Lower leg skin (tissue), 4 donors: ENCODE measurements at regions not wholly inside any gene's neighbourhood (a gene's known extent, or its start where the extent isn't known, plus 50 kb on each side); places are given as distances from the start of the nearest gene placed in this dataset.
"Not testable (repeated sequence)": the region's sequence is repeated elsewhere in the genome, so short reads cannot be mapped to it uniquely, and the experiment has no call there.

ENCODE experiments used
- DNase-seq, 2 donors: peaks; one replicate each; pipeline ENCODE4 v3.0.0-alpha.2; 2019; ENCODE audit warnings: low spot score in 2 of 2
- H3K4me3 ChIP-seq: fragments of 200-600 bp; sonication (generic); 2 replicates; pipeline ENCODE4 v1.5.1; 2017; ENCODE audit warnings: mild to moderate bottlenecking, low read depth; ENCODE audit not compliant: poor library complexity, severe bottlenecking
- POLR2A ChIP-seq, 2 donors: fragments of 450-650 bp; IDR thresholded peaks; one replicate each; pipeline ENCODE4 v1.6.1; 2016 to 2017; ENCODE audit warnings: antibody characterized with exemption in 2 of 2, mild to moderate bottlenecking in 1 of 2, moderate library complexity in 1 of 2
- WGBS, 2 donors: methylation state at CpG; one replicate each; pipeline ENCODE4 v1.1.5; 2018; 5-methylcytosine and 5-hydroxymethylcytosine counted together
- intact Hi-C: fragments of 100-400 bp; cut with DNase I; formaldehyde crosslinking; loops from one replicate; pipeline ENCODE4 v1.15.0; 2023; ENCODE audit warnings: low total_unique reads
- TF ChIP-seq, protein P1 (sequence below), 3 donors: fragments of 450-650 bp; IDR thresholded peaks; one replicate each; pipeline ENCODE4 v1.5.1; 2016; ENCODE audit warnings: antibody characterized with exemption in 3 of 3, mild to moderate bottlenecking in 3 of 3, moderate library complexity in 2 of 3

DNA sequence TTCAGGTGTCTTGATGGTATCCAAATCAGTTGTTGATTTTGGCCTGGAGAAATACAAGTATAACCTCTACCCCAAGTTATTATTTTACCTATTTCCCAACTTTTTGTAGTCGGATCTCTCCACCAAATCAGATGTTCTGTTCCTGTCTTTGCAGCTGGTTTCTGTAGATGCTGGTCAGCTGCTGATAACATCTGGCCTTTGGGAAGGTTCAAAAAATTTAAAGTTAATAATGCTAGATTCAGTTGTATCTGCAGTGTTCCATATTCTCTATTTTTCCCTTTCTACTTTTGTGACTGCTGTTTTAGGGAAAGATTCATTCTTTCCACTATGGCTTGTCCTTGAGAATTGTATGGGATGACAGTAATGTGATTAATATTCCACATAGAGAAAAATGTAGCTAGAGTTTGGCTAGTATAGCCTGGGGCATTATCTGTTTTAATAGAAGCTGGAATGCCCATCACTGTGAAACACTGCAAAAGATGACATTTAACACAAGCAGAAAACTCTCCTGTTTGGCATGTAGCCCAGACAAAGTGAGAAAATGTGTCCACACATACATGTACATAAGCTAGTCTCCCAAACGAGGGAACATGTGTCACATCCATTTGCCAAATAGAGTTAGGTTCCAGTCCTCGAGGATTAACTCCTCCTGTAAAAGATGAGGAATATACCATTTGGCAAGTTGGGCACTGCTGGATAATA lies 99.2 kb downstream of the ZNF100 start:
- DNase-seq, result not testable (repeated sequence)

DNA sequence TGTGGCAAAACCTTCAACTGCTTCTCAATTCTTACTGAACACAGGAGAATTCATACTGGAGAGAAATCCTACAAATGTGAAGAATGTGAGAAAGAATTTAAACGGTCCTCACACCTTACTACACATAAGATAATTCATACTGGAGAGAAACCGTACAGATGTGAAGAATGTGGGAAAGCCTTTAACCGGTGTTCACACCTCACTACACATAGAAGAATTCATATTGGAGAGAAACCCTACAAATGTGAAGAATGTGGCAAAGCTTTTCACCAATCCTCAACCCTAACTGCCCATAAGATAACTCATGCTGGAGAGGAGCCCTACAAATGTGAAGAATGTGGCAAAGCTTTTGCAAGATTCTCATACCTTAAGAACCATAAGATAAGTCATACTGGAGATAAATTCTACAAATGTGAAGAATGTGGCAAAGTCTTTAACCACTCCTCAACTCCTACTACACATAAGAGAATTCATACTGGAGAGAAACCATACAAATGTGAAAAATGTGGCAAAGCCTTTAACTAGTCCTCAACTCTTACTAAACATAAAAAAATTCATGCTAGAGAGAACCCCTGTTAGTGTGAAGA lies 111.7 kb downstream of the ZNF100 start:
- no peak for DNase-seq
- intact Hi-C loops, result no loop called here
- H3K4me3 ChIP-seq, result no peak overlapping the region
- TF ChIP-seq, protein P1, sequence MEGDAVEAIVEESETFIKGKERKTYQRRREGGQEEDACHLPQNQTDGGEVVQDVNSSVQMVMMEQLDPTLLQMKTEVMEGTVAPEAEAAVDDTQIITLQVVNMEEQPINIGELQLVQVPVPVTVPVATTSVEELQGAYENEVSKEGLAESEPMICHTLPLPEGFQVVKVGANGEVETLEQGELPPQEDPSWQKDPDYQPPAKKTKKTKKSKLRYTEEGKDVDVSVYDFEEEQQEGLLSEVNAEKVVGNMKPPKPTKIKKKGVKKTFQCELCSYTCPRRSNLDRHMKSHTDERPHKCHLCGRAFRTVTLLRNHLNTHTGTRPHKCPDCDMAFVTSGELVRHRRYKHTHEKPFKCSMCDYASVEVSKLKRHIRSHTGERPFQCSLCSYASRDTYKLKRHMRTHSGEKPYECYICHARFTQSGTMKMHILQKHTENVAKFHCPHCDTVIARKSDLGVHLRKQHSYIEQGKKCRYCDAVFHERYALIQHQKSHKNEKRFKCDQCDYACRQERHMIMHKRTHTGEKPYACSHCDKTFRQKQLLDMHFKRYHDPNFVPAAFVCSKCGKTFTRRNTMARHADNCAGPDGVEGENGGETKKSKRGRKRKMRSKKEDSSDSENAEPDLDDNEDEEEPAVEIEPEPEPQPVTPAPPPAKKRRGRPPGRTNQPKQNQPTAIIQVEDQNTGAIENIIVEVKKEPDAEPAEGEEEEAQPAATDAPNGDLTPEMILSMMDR (IDR thresholded peaks at IDR 0.05), result no peak
- no peak for TF ChIP-seq POLR2A (IDR thresholded peaks at IDR 0.05)
- 74 to 84% methylated on average over 3 of the region's 3 CpGs for WGBS, 2 donors

More for the DNA sequence above, 99.2 kb downstream of the ZNF100 start:
- WGBS, 2 donors, result 25 to 39% methylated on average over 3 of the region's 3 CpGs
- intact Hi-C loops, H3K4me3 ChIP-seq: not testable (repeated sequence)

DNA sequence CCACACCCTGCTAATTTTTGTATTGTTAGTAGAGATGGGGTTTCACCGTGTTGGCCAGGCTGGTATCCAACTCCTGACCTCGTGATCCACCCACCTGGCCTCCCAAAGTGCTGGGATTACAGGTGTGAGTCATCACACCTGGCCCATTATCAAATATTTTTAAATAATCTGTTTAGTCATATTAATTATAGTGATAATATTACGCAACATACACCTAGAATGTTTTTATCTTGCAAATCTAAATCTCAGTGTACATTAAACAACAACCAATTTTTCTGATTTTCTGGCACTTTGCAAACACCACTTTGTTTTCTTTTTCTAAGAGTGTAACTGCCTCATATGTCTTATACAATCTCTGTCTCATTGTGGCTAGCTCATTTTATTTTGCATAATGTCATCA lies 115.9 kb downstream of the ZNF100 start:
- 31 to 38% methylated on average over 3 of the region's 3 CpGs for WGBS, 2 donors
- H3K4me3 ChIP-seq, DNase-seq, intact Hi-C loops: not testable (repeated sequence)

DNA sequence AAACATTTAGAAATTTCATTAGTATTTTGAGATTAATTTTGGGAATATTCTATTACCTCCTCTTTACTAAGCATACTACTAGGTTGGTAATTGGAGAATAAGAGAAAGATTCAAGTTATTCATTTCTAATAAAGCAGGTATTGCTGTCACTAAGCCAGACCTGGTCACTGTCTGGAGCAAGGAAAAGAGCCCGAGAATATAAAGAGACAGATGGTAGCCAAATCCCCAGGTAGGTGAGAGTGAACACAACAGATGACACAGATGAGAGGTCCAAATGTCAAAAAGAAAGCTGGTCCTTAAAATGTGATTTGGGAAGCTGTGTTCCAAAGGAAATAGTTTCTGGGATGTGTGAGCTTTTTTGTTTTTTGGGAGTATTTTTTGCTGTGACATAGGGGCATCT lies 128.6 kb downstream of the ZNF100 start:
- WGBS, 2 donors, result 73 to 83% methylated on average over 1 of the region's 1 CpG
- DNase-seq, result no peak
- H3K4me3 ChIP-seq, result no peak overlapping the region
- TF ChIP-seq POLR2A (IDR thresholded peaks at IDR 0.05), result no peak
- intact Hi-C loops, result no loop called here

DNA sequence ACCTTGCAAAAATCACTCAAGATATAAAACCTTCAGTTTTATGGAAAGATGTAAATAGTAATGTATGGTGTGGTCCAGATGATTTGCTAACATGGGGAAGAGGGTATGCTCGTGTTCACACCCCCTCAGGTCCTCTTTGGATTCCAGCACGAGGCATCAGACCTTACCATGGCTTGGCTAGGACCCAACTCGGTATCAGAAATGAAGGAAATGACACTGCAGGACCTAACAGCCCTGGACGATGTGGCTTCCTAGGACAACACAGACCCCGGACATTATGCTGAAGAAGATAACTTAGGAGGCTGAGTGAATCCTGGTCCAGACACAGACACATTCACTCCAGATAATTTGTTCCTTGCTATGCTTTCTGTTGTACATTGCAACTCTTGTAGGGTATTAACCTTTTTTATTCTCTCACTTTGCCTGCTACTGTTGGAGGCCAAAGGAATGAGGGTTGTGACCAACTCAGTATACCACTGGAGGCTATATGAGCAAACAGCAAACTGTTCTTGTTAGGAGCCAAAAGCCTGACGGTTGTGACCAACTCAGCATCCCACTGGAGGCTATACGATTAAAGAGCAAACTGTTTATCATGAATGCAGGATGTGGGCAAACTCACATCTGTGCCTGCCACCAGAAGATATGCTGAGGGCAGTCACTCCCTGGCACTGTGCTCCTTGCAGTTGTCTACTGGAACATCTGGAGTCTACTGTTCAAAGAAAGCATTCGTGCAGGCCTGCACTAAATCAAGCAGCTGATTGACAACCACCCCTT lies 121.7 kb downstream of the ZNF429 start:
- no peak for DNase-seq
- 71 to 79% methylated on average over 8 of the region's 8 CpGs for WGBS, 2 donors
- H3K4me3 ChIP-seq, result no peak overlapping the region
- TF ChIP-seq, protein P1 (IDR thresholded peaks at IDR 0.05), result no peak
- no peak for TF ChIP-seq POLR2A (IDR thresholded peaks at IDR 0.05)
- intact Hi-C loops, result no loop called here

DNA sequence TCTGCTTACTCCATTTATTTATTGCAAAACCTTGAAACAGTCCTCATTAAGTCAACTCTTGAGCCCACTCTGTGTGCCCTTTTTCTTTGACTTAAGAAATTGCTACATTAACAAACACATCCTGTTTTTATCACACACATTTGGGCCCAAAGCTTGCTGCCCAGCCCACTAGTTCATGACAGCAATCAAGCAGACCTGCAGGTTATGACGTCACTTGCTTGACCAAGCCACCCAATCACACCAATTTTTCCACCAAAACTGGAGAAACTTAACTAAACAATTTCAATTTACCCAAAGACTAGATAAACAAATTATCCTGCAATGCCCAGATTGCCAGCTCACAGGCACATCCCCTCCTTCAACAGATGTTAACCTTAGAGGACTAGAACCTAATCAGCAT lies 120.7 kb downstream of the ZNF429 start:
- TF ChIP-seq, protein P1 (IDR thresholded peaks at IDR 0.05), result no peak
- TF ChIP-seq POLR2A (IDR thresholded peaks at IDR 0.05), result no peak
- DNase-seq, result no peak
- H3K4me3 ChIP-seq, result no peak overlapping the region
- intact Hi-C loops, result no loop called here
- WGBS, 2 donors, result 44 to 89% methylated on average over 1 of the region's 1 CpG

DNA sequence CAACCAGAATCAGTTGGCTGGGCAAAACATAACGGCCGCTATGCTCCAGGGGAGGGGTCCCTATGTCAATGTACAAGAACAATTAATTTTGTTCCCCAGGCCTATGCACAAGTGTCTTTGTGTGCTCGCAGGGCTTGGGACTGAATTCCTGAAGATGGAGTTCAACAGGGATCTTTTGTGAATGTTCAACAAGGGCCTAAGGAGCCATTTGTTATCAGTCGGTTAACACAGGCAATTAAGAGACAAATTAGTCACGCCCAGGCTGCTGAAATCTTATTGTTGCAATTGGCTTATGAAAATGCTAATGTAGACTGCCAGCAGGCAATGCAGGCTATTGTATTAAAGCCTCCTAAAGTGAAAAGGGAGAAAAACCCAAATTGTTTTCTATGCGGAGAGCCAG lies 117.5 kb downstream of the ZNF429 start:
- WGBS, 2 donors, result 58 to 94% methylated on average over 6 of the region's 6 CpGs
- intact Hi-C loops, result no loop called here
- no peak for TF ChIP-seq POLR2A (IDR thresholded peaks at IDR 0.05)
- TF ChIP-seq, protein P1 (IDR thresholded peaks at IDR 0.05), result no peak
- H3K4me3 ChIP-seq, result no peak overlapping the region
- no peak for DNase-seq
